GM08714 (cell line): ENCODE measurements at regions not wholly inside any gene's neighbourhood (a gene's known extent, or its start where the extent isn't known, plus 50 kb on each side); places are given as distances from the start of the nearest gene placed in this dataset.

Experiments
- H3K4me3 ChIP-seq: fragments of 200-500 bp; sonication (Bioruptor generic); 2 replicates; pipeline ENCODE4 v1.5.1; 2014; ENCODE audit warnings: mild to moderate bottlenecking, low read length, inconsistent platforms
- ZNF274 ChIP-seq: IDR thresholded peaks from 2 replicates; pipeline ENCODE4 v1.6.1; 2012; ENCODE audit warnings: mild to moderate bottlenecking, low read depth, low read length

DNA sequence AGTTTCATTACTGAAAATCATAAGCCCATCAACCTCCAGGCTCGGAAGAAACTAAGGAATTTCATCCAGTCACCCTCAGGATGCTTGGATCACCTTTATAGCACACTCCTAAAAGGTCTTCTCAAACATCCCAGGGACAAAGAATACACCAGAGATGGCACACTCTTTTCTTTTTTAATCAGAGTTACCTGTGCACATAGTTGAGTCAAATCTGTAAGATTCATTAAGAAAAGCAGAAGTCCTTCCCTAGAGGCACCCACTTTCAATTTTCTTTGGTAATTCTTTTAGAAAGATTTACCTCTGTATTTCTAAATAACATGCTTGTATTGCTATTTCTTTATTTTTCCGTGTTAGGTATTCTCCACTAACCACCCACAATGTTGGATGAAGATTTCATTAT lies 50.6 kb upstream of the IL6 start:
- H3K4me3 ChIP-seq, result no peak overlapping the region
- no peak for TF ChIP-seq ZNF274

DNA sequence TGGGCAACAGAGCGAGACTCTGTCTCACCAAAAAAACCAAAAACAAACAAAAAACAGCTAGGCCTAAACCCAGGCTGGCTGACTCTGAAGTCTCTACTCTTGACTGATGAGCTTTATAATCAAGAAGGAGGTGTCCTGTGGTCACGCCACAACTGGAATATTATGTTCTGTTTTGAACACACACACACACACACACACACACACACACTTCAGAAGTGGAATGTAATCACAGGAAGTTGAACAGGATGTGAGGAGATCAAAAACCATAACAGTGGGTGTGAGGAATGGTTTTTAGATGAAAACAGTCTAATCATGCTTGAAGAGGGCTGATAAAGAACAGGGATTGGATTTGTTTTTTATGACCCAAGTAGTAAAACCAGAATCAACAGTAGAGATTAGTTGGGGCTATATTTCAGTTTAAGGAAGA lies 51.1 kb upstream of the IL6 start:
- H3K4me3 ChIP-seq, result no peak overlapping the region
- no peak for TF ChIP-seq ZNF274

DNA sequence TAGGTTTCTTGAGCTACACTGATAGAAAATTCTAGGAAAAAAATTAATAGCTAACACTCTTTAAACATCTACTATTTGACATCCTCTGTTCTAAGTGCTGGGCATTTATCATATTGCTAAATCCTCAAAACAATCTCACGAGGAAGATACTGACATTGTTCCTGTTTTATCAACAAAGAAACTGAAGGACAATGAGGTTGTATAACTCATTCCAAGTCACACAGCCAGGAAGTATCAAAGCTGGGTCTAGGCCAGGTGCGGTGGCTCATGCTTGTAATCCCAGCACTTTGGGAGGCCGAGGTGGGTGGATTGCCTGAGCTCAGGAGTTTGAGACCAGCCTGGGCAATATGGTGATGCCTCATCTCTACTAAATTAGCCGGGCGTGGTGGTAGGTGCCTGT lies 51.6 kb upstream of the IL6 start:
- H3K4me3 ChIP-seq, result no peak overlapping the region
- TF ChIP-seq ZNF274, result no peak

DNA sequence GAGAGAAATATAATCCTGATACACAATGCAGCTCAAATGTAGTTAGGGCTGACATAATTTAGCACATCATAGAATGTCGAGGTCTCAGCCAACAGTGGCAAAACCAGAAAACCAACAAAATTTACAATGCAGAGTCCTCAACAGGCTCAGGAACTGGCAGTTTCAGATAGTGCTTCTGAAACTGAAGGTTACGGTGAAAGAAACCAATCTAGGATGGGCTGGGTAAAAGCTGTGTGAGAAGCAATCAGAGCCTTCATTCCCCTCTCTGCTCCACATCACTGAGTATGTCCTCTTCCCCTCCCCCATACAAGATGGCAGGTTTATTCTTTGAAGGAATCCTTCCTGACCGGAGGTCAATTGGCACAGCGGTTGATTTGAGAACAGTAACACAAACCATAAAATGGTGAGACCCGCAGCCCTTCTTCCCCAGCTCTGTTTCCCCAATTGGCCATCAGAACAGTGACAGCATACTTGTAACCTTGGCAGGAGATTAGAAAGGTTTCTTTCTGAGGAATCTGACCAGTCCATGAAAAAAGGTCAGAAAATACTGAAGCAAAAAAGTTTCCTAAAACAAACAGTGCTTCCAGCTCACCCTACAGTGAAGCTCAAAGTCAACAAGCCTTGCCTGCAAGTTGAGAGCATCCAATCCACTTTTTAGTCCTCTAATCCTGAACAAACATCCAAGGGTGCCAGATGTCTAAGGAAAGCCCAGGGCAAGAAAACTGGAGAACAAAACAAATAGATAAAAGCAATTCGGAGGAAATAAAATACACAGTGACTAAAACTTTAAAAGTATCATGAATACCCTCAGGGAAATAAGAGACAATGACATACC lies 53.9 kb upstream of the IL6 start:
- no peak overlapping the region for H3K4me3 ChIP-seq
- no peak for TF ChIP-seq ZNF274

DNA sequence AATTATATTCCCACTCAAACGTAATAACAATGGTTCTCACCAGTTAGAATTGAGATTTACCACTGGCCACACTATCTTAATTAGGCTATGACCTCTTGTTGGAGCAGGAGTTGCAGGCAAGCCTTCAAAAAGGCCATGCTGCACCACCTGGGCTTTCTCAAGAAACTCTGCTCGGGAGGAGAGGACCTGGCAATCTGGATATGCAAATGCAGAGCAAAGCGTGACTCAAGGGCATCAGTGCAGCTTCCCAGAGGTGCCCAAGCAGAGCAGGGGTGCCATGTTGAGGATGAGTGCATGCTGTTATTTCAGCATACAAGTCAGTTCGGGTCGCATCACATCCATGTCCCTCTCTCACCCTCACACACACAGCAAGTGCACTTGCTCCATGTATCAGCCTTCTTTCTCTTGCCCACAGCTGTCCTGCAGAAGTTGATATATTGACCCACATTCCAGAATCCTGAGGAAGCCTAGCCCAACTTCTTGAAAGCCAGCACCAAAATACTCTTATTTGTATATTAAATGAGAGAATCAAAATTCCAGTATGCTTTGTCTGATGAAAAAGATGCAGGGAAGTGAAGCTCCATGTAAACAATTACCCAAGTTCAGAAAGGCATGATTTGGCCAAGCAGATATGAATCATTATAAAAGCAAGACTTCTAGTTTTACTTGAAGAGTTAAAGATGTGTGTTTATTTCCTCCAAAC lies 55.7 kb upstream of the IL6 start:
- H3K4me3 ChIP-seq, result no peak overlapping the region
- no peak for TF ChIP-seq ZNF274

DNA sequence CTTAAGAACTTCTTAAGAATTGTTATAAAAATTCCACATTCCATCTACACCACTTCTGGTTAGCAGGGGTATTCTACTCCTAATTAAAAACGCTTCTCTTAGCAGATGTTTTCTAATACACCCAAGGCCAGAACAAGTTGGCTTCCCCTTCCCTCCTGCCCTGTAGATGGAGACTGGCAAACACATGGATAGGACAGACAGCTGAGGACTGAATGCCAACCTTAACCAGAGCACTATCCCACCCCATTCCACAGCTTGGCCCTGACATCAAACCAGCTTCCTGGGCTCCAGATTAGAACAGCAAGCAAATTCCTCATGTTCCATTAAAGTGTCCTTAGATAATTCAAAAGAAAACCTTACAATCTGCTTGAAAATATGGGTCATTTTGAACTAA lies 56.6 kb upstream of the IL6 start:
- no peak overlapping the region for H3K4me3 ChIP-seq
- no peak for TF ChIP-seq ZNF274

DNA sequence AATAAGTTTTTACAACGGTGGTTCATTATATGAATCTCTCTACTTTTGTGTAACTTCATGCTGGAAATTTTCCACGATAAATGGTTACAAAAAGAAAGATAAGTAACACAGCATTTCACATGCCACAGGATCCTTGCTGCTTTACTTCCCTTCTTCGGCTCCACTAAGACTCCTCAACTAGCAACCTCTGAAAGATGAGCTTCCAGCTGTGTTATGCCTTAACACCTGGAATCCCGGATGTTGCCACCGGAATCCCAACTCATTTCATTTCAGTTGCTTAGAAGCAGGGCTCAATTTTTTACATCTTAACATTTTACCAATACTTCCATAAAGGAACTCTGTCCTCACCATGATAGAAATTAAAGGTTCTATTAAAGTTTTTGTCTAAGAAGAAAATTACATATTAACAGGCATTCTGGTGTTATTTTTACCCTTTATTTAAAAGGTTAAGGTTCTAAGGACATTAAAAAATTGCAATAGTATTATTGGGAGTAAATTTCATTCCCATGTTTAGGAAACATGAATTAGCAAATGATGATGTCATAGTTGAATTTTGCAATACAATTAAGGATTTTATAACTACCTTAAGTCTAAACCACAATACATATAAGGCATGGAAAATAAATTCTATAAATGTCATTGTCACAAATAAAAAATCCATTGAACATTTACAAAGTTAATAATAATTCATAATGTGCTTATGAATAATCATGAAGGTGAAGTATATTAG lies 57.1 kb upstream of the IL6 start:
- no peak overlapping the region for H3K4me3 ChIP-seq
- TF ChIP-seq ZNF274, result no peak

DNA sequence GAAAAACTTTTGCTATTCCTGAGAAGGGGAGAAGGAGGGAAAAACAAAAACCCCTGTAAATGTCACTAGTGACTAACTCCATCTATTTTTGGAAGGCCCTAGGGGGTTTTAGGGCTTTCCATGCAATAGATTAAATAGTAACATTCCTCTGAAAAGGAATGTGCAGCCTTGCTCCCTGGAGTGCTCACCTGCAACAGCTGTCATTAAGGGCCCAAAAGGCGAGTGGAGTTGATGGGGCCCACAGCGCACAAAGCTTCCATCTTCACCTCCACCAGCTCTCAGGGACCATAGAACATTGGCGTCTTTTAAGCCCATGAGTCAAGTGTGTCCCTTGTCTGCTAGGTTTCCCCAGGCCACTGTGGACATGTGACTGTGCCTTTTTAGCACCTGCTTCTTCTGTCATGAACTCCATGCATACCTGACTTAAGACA lies 58.0 kb upstream of the IL6 start:
- TF ChIP-seq ZNF274, result no peak
- H3K4me3 ChIP-seq, result no peak overlapping the region

DNA sequence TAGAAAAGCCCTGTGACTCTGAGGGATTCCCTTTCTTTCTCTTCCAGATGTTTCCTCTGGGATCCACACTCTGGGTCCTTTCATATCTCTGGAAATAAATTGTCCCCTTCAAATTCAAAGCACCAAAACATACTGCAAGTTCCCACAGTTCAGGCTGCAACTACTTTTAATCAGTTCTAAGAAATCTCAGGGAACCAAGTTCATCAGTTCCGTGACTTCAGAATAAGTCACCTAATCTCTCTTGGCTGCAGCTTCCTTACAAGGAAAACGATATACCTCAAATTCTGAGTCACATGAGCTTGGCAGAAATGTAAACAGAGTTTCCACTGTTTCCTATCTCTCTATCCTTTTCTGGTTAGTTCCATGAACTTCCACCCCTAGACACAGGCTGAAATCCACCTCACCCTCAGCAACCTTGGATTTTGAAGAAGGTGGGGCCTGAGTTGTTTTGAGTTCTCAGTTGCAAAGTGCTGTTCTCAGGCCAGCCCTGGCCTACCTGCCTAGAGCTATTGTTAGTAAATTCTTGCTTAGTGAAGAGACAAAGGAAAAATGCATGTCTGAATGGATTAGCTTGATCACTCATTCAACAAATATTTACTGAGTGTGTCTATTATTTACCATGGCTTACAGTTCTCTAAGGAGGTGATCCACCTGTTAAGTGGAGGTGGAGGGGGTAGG lies 59.3 kb upstream of the IL6 start:
- no peak overlapping the region for H3K4me3 ChIP-seq
- no peak for TF ChIP-seq ZNF274

DNA sequence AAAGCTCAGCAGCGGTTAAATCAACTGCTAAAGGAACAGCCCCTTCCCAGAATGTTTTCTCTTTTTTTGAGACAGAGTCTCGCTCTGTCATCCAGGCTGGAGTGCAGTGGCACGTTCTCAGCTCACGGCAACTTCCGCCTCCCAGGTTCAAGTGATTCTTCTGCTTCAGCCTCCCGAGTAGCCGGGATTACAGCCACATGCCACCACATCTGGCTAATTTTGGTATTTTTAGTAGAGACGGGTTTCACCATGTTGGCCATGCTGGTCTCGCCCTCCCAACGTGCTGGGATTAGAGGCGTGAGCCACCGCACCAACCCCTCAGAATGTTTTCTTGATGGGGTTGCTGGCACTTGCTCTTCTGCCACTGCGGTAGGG lies 59.8 kb upstream of the IL6 start:
- TF ChIP-seq ZNF274, result no peak
- no peak overlapping the region for H3K4me3 ChIP-seq

DNA sequence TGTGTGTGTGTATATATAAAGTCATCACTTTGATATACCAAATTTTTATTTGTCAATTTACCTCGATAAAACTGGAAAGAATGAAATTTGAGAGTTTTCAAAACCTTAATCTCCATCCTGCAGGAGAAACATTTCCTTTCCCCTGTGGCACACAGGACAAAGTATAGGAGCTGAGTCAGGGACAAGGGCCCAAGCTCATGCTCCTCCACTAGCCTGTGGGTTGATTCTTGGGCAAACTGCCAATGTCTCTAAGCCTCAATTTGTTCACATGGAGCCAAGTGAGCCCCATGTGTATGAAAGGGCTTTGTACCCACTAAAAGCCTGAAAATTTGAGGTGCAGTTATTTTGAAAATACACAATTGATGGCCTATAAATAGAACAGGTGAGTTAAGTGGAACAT lies 60.3 kb upstream of the IL6 start:
- TF ChIP-seq ZNF274, result no peak
- H3K4me3 ChIP-seq, result no peak overlapping the region

DNA sequence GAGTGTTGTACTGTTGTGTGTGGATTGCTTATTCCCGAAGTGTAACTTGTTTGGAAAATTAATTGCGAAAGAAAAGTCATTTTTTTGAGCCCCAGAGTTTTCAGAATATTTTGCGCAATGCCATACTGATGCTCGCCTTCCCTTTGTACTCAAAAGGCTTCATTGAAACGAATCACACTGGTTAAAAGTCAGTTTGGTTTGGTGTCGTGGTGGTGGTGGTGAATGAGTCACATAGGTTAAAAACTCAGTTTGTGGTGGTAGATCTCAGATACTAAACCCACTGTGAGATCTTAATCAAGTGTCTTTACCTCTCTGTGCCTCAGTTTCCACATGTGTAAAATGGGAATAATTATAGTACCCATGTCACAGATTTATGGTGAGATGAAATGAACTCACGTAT lies 61.1 kb upstream of the IL6 start:
- no peak for TF ChIP-seq ZNF274
- H3K4me3 ChIP-seq, result no peak overlapping the region

DNA sequence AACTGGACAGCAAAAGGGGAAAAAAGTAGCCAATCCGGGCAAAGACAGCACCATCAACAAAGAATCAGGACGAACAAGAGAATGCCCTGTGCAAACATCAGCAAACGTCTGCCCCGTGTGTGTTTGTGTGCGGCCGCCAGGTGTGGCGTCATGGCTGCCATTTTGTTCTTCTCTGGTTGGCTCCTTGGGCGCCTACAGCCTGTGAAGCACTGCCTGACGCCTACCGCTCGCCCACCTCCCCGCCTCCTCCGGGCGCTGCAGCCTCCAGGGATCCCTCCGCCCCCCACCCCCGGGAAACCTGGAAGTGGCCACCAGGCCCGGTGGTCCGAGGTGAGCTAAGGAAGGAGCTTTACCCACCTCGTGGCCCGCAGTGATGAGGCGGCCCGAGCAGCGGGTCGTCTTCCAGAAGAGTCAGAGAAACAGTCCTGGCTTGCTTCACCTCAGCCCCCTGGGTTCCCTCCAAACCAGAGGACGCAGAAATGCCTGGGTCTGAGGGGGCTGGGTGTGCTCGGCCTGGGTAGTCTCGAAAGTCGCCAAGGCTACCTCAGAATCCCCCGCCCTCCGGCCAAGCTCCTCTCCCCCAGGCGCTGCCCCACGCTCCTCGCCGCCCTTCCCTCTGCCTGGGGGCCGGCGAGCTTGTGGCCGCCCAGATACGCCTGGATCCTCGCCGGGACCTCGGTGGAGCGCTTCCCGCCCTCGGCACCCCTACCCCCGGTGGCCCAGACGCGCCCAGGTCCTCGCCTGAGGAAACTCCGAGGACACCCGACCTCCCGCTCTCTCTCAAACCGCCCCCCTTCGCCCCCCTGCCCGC lies 61.8 kb upstream of the IL6 start:
- no peak for TF ChIP-seq ZNF274
- H3K4me3 ChIP-seq, result no peak overlapping the region

DNA sequence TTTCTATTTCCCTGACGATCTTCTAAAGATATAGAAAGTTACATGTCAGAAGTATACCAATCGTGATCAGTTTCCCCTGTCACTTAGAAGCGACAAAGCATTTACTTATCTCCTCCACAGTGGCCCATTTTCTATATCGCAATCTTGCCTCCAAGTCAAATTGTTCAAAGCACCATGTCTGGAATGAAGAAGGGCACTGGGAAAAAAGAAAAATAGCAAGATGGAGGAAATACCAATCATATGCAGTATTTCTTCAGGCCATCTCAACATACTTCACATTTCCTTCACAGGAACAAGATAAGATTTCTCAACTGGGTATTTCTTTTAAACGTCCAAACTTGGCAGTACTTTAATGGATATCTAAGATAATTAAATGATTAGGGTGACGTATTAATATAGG lies 63.3 kb upstream of the IL6 start:
- TF ChIP-seq ZNF274, result no peak
- no peak overlapping the region for H3K4me3 ChIP-seq

DNA sequence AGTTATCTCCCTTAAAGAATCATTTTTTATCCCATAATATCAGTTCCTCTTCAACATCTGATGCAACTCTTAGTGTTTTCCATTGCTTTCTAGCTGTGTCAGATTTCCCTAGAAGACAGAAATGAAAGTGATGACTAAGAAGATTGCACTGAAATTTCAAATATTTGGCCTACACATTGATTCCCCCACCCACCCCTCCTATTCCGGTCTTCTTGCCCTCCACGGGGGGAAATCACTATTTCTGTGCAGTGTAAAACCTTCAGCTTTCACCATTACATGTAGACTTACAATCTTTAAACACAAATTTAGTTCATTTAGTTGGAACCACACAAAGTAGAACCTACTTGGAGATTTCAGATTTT lies 63.7 kb upstream of the IL6 start:
- H3K4me3 ChIP-seq, result no peak overlapping the region

More for the DNA sequence above, 63.7 kb upstream of the IL6 start:
- no peak for TF ChIP-seq ZNF274
